ENCODE measurements at regions not wholly inside any gene's neighbourhood (a gene's known extent, or its start where the extent isn't known, plus 50 kb on each side); places are given as distances from the start of the nearest gene placed in this dataset.

- no peak for TF ChIP-seq POLR2A (IDR thresholded peaks at IDR 0.05; ENCODE audit: low read length)
- no peak for TF ChIP-seq GATA1 (IDR thresholded peaks at IDR 0.05; ENCODE audit: low read depth, low read length)
- DNase-seq: no peak
These were observed 145.6 kb upstream of the NCK2 start for GRCh38 chr2:105598829-105599698.

- no peak for TF ChIP-seq GATA1 (IDR thresholded peaks at IDR 0.05; ENCODE audit: low read depth, low read length)
- no peak for TF ChIP-seq POLR2A (IDR thresholded peaks at IDR 0.05; ENCODE audit: low read length)
- no peak for DNase-seq
These were observed 146.6 kb upstream of the NCK2 start for GRCh38 chr2:105597806-105598803.

GRCh38 chr2:105597011-105597805 is 147.5 kb upstream of the NCK2 start:
- DNase-seq: no peak
- TF ChIP-seq POLR2A (IDR thresholded peaks at IDR 0.05; ENCODE audit: low read length): no peak
- no peak for TF ChIP-seq GATA1 (IDR thresholded peaks at IDR 0.05; ENCODE audit: low read depth, low read length)

DNA sequence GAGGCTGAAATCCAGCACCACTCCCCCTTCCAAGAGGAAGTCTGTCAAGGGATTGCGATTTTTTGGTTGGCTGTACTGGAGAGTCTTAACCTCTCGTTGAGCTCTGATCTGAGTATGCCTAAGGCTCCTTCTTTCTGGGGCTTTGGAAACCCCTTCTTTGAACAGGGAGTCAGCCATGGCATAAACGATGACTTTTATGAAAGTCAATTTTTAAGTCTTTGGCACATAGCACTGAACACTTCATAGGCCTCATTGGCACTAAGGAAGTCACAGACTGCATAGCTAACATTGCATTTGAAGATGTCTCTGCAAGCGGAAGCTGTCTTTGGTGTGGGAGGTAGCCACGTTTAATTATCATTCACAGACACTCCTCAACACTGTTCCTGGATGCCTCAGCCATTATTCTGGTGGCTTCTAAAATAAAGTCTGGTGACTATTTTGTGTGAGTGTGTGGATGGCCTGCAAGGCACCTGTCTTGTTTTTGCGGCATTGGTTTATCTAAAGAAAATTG is 148.2 kb upstream of the NCK2 start:
- no peak for DNase-seq

DNA sequence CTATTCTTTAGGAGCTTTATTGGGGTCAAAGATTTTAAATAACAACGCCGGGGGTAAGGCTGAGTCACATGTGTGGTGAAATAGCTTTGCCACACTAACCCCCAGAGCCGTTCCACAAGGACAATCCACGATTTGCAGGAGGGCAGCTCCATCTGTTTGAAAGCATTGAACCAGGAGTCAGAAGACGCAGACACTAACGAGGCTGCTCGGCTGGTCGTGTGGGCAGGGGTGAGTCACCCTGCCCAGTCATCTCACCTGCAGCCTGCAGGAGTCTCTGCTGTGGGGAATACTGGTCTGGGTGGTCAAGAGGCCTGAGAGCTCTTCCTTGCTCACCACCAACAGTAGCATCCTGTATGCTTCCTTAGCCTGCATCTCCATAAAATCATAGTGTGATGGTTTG is 149.2 kb upstream of the NCK2 start:
- TF ChIP-seq POLR2A (IDR thresholded peaks at IDR 0.05; ENCODE audit: low read length) (no peak), GATA1 (IDR thresholded peaks at IDR 0.05; ENCODE audit: low read depth, low read length) (no peak)

More for the DNA sequence above, 148.2 kb upstream of the NCK2 start:
- no peak for TF ChIP-seq GATA1 (IDR thresholded peaks at IDR 0.05; ENCODE audit: low read depth, low read length)
- TF ChIP-seq POLR2A (IDR thresholded peaks at IDR 0.05; ENCODE audit: low read length): no peak

GRCh38 chr2:105593221-105593967 is 151.3 kb upstream of the NCK2 start:
- no peak for DNase-seq
- TF ChIP-seq GATA1 (IDR thresholded peaks at IDR 0.05; ENCODE audit: low read depth, low read length) (no peak), POLR2A (IDR thresholded peaks at IDR 0.05; ENCODE audit: low read length) (no peak)

More for the DNA sequence above, 149.2 kb upstream of the NCK2 start:
- DNase-seq: no peak

GRCh38 chr2:105592288-105592687 is 152.4 kb upstream of the NCK2 start:
- TF ChIP-seq GATA1 (IDR thresholded peaks at IDR 0.05; ENCODE audit: low read depth, low read length) (no peak), POLR2A (IDR thresholded peaks at IDR 0.05; ENCODE audit: low read length) (no peak)
- no peak for DNase-seq

DNA sequence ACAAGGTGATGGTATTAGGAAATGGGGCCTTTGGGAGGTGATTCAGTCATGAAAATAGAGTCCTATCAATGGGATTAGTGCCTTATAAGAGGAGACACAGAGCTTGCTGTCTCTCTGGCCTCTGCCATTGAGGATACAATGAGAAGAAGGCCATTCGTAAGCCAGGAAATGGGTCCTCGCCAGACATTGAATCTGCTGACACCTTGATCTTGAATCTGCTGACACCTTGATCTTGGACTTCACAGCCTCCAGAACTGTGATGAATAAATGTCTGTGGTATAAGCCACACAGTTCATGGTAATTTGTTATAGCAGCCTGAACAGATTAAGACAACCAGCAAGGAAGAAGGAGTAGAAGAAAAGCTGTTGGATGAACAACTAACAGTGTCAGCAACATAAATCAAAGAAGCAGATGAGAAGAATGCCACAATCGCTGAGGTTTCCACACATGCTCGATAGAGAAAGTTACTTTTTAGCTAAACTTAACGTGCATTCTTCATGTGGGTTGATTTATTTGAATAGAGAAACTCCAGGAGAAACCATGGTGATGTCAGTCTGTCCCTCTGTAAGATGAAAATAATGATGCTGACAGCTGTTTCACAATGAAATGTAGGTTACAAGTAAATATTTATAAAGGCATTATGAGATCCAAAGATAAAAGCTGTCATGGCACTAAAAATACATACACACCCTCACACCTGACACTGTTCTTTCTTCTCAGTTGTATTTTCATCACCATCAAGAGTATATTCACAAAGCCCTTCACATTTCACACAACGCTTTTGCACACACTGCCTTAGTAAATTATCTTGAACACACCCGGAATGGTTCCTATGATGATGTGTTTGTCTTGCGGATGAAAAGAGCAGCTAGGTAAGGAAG is 153.7 kb upstream of the NCK2 start:
- no peak for DNase-seq
- TF ChIP-seq GATA1 (IDR thresholded peaks at IDR 0.05; ENCODE audit: low read depth, low read length) (no peak), POLR2A (IDR thresholded peaks at IDR 0.05; ENCODE audit: low read length) (no peak)

GRCh38 chr2:105588581-105588980 is 156.1 kb upstream of the NCK2 start:
- TF ChIP-seq GATA1 (IDR thresholded peaks at IDR 0.05; ENCODE audit: low read depth, low read length): no peak
- no peak for TF ChIP-seq POLR2A (IDR thresholded peaks at IDR 0.05; ENCODE audit: low read length)
- no peak for DNase-seq

DNA sequence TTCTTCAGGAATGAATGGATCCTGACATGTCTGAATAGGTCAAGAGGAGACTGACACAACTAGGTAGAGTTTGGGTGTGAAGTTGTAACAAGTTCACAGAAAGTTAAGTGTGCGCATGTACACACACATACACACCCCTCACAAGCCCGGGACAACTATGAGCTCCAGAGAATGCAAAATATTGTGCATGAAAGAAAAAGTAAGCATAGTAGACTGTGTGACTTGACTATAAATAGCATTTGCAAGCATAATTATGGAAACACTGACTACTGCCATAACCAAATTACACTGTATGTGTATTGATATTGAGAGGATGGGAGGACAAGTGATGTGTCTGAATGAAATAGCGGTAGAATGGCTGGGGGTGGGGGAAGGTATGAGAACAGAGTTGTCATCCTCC is 157.1 kb upstream of the NCK2 start:
- no peak for DNase-seq
- TF ChIP-seq POLR2A (IDR thresholded peaks at IDR 0.05; ENCODE audit: low read length) (no peak), GATA1 (IDR thresholded peaks at IDR 0.05; ENCODE audit: low read depth, low read length) (no peak)

GRCh38 chr2:105584435-105585010 is 160.2 kb upstream of the NCK2 start:
- no peak for DNase-seq
- TF ChIP-seq GATA1 (IDR thresholded peaks at IDR 0.05; ENCODE audit: low read depth, low read length): no peak
- no peak for TF ChIP-seq POLR2A (IDR thresholded peaks at IDR 0.05; ENCODE audit: low read length)

Measured in erythroblast (primary cell).